ENCODE measurements at regions not wholly inside any gene's neighbourhood (a gene's known extent, or its start where the extent isn't known, plus 50 kb on each side); places are given as distances from the start of the nearest gene placed in this dataset.

GRCh38 chr16:48846277-48846676 lies 236.3 kb upstream of the N4BP1 start:
- no peak overlapping the region for H3K4me3 ChIP-seq
- no peak for DNase-seq
- H3K36me3 ChIP-seq = no peaks in the 10 kb centered on the region
- TF ChIP-seq, protein P1, sequence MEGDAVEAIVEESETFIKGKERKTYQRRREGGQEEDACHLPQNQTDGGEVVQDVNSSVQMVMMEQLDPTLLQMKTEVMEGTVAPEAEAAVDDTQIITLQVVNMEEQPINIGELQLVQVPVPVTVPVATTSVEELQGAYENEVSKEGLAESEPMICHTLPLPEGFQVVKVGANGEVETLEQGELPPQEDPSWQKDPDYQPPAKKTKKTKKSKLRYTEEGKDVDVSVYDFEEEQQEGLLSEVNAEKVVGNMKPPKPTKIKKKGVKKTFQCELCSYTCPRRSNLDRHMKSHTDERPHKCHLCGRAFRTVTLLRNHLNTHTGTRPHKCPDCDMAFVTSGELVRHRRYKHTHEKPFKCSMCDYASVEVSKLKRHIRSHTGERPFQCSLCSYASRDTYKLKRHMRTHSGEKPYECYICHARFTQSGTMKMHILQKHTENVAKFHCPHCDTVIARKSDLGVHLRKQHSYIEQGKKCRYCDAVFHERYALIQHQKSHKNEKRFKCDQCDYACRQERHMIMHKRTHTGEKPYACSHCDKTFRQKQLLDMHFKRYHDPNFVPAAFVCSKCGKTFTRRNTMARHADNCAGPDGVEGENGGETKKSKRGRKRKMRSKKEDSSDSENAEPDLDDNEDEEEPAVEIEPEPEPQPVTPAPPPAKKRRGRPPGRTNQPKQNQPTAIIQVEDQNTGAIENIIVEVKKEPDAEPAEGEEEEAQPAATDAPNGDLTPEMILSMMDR (IDR thresholded peaks at IDR 0.05) = no peak
- intact Hi-C loops (cut with DNase I) = no loop called here
- H3K27ac ChIP-seq = no peak overlapping the region
- ATAC-seq = no peak
- no peaks in the 10 kb centered on the region for H3K27me3 ChIP-seq
- no peaks in the 10 kb centered on the region for H3K4me1 ChIP-seq
- H3K9me3 ChIP-seq = no peaks in the 10 kb centered on the region

DNA sequence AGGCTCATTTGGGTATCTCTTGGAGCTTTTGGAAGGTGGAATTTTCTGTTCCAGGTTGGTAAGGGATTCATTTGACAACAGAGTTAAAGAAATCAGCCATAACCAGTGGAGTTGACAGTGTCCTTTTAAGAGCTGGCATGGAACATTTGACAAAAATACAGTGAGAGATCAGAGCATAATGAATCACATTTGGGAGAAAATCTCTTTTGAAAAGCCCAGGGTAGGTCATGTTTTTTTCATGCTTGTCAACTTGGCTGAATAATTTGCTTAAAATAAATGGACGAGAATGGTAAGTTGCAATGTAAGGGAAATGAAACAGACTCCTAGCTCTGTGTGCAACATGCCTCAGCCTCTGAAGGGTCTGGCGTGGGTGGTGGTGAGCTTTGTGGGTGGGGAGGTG lies 235.3 kb upstream of the N4BP1 start:
- no peak overlapping the region for H3K27ac ChIP-seq
- H3K9me3 ChIP-seq = no peaks in the 10 kb centered on the region
- intact Hi-C loops (cut with DNase I) = no loop called here
- no peak for DNase-seq
- ATAC-seq = no peak
- no peaks in the 10 kb centered on the region for H3K4me1 ChIP-seq
- H3K36me3 ChIP-seq = no peaks in the 10 kb centered on the region
- TF ChIP-seq, protein P1 (IDR thresholded peaks at IDR 0.05) = no peak
- no peak overlapping the region for H3K4me3 ChIP-seq
- H3K27me3 ChIP-seq = no peaks in the 10 kb centered on the region

- ATAC-seq (no peak), DNase-seq (no peak)
- H3K4me3 ChIP-seq = no peak overlapping the region
- H3K36me3 ChIP-seq = no peaks in the 10 kb centered on the region
- intact Hi-C loops (cut with DNase I) = no loop called here
- no peaks in the 10 kb centered on the region for H3K4me1 ChIP-seq
- no peaks in the 10 kb centered on the region for H3K9me3 ChIP-seq
- H3K27ac ChIP-seq = no peak overlapping the region
- TF ChIP-seq, protein P1 (IDR thresholded peaks at IDR 0.05) = no peak
- H3K27me3 ChIP-seq = no peaks in the 10 kb centered on the region
Observed at GRCh38 chr16:48838349-48838748, 228.4 kb upstream of the N4BP1 start.

DNA sequence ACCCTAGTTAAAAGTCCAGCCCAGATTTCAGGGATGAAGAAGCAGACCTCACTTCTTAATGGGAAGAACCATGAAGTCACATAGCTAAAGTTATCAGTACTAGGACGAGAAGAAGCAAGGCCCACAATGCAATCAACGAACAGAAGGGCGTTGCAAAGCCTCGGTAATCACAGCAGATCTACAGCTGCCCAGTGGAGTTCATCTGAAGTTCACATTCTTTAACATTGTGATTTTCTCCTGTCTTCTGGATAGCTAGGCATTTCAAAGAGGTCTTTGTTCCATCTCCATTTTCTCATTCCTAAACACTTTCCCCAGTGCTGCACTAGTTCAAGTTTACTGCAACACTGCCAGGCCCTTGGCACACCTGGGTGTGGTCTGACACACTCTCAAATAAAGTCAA lies 226.7 kb upstream of the N4BP1 start:
- no peak for ATAC-seq
- no peak overlapping the region for H3K27ac ChIP-seq
- H3K9me3 ChIP-seq = no peaks in the 10 kb centered on the region
- no peaks in the 10 kb centered on the region for H3K36me3 ChIP-seq
- H3K4me3 ChIP-seq = no peak overlapping the region
- intact Hi-C loops (cut with DNase I) = no loop called here
- no peaks in the 10 kb centered on the region for H3K4me1 ChIP-seq
- no peaks in the 10 kb centered on the region for H3K27me3 ChIP-seq
- TF ChIP-seq, protein P1 (IDR thresholded peaks at IDR 0.05) = no peak
- DNase-seq = no peak

GRCh38 chr16:48836067-48836466 lies 226.1 kb upstream of the N4BP1 start:
- DNase-seq (no peak), ATAC-seq (no peak)
- H3K27me3 ChIP-seq = no peaks in the 10 kb centered on the region
- H3K9me3 ChIP-seq = no peaks in the 10 kb centered on the region
- no peaks in the 10 kb centered on the region for H3K36me3 ChIP-seq
- no peak overlapping the region for H3K27ac ChIP-seq
- H3K4me3 ChIP-seq = no peak overlapping the region
- no peaks in the 10 kb centered on the region for H3K4me1 ChIP-seq
- intact Hi-C loops (cut with DNase I) = no loop called here
- TF ChIP-seq, protein P1 (IDR thresholded peaks at IDR 0.05) = no peak

- no peak overlapping the region for H3K27ac ChIP-seq
- TF ChIP-seq, protein P1 (IDR thresholded peaks at IDR 0.05) = no peak
- intact Hi-C loops (cut with DNase I) = no loop called here
- ATAC-seq (no peak), DNase-seq (no peak)
- no peaks in the 10 kb centered on the region for H3K27me3 ChIP-seq
- no peaks in the 10 kb centered on the region for H3K9me3 ChIP-seq
- no peak overlapping the region for H3K4me3 ChIP-seq
- no peaks in the 10 kb centered on the region for H3K36me3 ChIP-seq
- no peaks in the 10 kb centered on the region for H3K4me1 ChIP-seq
Observed at GRCh38 chr16:48834576-48834975, 224.6 kb upstream of the N4BP1 start.

Data from upper lobe of right lung (tissue), 1 donor.